ENCODE measurements at regions not wholly inside any gene's neighbourhood (a gene's known extent, or its start where the extent isn't known, plus 50 kb on each side); places are given as distances from the start of the nearest gene placed in this dataset.
A peak's percentile ranks its signal among the peaks of the same experiment; 100 is the strongest.

DNA sequence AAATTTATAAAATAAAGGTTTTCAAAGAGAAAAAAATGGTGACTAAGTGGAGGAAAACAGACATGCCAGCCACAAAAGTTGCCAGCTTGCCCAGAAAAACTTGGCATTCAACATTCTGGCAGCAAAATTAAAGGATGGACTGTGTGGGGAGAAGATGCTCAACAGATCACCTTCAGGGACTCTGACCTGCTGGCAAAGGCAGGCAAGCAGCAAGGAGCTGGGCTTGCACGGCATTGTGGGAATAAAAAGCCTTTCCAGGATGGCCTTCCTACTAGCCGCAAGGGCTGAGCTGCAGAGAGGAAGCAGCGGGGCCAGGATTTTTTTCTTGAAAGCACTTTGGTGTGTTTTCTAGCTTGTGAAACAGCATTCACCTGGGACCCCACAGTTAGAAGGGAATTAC lies 101.9 kb upstream of the CACNA2D3 start:
- no peak for DNase-seq

- DNase-seq: no peak
These were observed 108.3 kb upstream of the CACNA2D3 start for GRCh38 chr3:54014067-54014466.

GRCh38 chr3:54008744-54009143 lies 113.6 kb upstream of the CACNA2D3 start:
- DNase-seq: no peak

DNA sequence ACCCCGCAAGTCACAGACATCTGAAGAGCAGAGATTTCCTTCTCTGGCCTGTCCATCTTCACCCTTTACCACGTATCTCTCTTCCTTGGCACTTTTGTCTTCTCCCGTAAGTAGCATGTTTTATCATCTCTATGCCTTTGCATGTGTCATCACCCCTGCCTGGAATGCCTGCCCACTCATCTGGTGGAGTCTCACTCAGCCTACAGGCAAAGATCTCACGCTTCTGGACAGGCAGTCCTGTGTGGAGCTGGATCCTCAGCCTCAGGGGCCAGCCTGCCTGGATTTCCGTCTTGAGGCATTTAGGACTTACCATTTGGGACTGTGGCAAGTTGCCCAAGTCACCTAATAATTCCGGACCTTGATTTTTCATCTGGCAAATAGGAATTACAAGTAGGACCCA lies 114.3 kb upstream of the CACNA2D3 start:
- DNase-seq: no peak

DNA sequence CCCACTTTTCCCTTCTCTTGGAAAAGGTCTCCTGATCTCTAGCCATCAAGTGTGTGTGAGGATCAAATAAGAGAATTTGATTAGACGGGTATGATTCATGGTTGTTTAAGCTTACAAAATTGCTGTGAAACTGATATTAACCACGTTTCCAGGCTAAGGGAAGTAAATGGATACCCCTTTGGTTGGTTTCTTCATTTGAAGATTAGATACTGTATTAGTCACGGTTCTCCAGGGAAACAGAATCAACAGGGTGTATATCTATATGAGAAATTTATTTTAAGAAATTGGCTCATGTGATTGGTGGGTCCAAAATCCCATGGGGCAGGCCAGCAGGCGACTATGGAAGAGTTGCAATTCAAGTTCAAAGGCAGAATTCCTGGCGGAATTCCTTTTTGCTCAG lies 112.7 kb upstream of the SELENOK start:
- no peak for DNase-seq

GRCh38 chr3:54003136-54003535 lies 111.5 kb upstream of the SELENOK start:
- no peak for DNase-seq

DNA sequence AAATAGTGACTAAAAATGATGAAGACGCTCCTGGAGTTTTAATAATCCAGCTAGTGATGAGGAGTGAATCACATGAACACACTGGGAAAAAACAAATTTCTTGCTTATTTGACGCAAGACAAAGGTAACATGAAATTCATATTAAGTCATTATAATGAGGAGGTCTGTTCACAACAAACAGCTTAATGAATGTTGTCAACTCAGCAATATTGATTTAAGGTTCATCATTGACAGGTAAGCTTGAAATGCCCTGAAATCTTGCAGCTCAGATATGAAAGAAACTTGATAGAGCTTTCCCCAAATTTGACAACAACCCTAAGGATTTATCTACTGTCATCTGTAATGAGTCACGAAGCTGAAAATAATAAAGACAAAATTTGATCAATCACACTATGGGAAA lies 108.1 kb upstream of the SELENOK start:
- no peak for DNase-seq

DNA sequence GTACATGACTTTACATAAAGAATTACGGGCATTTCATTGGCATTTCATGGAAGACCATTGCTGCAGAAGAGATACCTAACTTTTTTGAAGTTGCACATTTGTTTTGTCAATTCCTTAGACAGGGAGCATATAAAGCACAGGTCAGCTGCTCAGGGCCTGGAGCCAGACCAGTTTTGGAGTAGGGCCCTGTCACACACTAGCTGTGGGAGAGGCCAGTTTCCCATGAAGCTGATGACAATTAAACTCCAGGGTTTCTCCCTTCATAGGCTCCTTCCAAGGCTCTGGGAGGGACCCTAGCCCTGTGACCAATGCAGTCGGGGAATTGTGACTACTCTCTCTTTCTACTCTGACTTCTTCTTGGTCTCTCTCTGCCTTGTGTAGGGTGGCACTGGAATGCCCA lies 107.3 kb upstream of the SELENOK start:
- no peak for DNase-seq

DNA sequence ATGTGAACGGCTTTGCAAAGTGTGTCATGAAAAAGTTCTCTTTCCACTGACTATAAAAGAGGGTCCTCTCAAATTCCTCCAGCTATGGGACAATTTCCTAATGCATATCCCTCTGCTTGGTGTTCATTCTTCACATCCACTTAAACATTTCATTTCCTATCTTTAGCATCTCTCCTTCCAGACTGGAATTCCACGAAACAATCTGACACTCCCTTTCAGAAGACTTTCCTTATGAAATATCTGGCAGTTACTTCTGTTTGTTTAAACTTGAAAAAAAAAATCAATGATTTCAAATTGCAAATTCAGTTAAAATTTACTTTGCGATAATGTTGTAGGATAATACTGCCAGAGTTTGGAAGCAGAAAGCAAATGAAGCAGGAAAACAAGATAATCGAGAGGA lies 105.8 kb upstream of the SELENOK start:
- DNase-seq: no peak

DNA sequence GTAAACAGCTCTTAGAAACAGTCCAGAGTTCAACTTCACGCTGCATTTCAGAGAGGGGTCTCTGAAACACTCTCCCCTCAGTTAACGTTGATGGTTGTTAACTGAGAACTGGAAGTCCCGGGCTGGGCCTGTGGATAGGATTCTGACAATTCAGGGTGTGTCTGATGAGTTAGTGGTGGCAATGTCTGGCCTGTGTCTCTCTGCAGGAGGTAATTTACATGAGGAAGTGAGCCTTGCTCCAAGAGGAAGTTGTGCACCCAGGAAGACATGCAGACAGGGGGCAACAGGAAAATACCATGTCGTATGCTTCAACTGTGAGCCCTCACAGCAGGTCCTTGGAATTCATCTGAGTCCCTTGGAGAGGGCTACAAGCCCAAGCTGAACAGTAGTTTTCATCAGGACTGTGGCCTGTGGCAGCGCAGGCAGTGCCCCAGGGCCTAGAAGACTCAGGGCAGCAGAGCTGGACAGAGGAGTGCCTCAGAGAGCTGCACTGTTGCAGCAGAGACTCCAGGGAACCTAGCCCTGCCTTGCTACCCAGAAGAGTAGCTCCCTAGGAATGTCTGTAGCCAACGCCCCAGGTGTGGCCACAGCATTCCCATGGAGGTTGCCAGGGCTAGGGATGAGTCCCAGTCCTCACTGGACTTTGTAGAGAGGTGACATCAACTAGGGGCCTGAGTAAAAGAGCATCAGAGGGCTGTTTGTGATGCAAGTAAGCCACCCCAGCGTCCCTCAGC lies 104.6 kb upstream of the SELENOK start:
- DNase-seq: no peak

DNA sequence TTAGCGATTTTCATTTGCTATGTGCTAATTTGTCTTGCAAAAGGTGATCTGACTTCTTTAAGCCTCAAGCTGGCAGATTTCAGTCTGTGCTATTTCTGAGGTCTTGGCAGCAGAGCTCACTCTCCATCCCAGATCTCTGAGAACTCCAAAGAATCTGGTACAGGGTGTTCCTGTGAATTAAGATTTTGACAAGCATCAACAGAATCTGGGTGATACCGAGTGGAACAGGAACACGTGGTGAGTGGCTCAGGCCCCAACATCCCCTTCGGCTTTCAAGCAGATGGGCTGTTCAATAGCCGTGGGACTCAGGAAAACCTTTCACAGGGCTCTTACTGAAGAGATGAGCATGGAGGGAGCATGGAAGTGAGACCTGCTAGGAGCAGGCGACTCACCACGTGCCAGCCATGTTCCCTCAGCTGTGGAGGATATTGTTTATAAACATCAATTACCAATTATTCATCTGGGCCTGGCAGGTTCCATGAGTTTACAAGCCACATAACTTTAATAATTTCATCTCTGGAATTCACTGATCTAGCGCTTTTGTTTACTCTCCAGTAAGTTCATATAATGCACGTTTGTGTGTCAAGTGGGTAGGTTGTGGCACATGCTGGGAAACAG lies 103.4 kb upstream of the SELENOK start:
- DNase-seq: no peak

DNA sequence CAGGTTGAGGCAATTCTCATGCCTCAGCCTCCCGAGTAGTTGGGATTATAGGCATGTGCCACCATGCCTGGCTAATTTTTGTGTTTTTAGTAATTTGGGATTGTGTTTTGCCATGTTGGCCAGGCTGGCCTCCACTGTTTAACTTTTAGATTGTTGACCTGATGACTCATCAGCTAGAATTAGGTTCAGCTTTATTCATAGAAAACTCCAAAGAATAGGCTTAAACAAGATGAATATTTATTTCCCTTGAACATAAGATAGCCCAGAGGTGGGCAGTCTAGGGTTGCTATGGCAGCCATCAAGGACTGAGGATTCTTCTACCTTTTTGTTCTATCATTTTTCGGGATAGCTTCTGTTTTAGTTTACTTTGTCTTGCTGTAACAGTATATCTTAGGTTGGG lies 99.6 kb upstream of the SELENOK start:
- no peak for DNase-seq

- DNase-seq: no peak
These were observed 98.3 kb upstream of the SELENOK start for GRCh38 chr3:53989946-53990345.

DNA sequence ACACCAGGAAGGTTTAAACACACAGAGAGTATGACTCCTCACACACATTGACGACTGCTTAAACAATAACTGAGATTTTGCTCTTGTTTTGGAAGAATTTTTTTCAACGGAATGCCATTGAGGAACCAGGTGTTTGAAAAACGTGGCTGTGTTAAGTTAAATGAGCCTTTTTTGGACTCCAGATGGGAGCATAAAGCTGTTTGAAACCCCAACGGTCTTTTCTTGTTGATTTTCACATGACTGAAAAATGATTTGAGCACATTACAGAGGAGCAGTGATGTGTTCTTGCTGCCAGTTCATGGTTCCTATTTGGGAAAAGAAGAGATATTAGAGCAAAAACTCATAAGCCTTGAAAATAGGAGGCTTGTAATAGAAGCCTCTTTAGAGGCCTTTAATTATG lies 97.8 kb upstream of the SELENOK start:
- no peak for DNase-seq

- DNase-seq: no peak
These were observed 86.7 kb upstream of the SELENOK start for GRCh38 chr3:53978386-53978785.

GRCh38 chr3:53975382-53975781 lies 83.7 kb upstream of the SELENOK start:
- DNase-seq: no peak

GRCh38 chr3:53974324-53974723 lies 82.7 kb upstream of the SELENOK start:
- DNase-seq: no peak

GRCh38 chr3:53973905-53974304 lies 82.2 kb upstream of the SELENOK start:
- DNase-seq: no peak

DNA sequence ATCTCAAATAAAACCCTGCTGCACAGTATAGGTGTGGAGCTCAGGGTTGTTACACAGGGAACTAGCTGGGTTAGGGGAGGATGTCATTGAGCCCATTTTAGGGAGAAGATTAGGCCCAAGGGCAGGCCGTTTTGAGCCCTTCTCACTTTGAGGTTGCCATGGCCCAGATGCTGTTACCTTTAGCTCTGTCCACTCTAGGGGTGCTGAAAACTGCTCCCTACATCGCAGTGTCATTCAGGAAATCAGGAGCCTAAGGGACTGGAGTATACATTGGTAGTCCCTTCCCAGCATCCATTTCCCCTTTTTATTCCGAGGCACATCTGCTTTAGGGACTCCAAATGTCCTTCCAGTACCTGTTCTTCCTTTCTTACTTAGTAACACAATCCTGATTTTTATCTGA lies 79.0 kb upstream of the SELENOK start:
- peak; percentile 0 for DNase-seq

DNA sequence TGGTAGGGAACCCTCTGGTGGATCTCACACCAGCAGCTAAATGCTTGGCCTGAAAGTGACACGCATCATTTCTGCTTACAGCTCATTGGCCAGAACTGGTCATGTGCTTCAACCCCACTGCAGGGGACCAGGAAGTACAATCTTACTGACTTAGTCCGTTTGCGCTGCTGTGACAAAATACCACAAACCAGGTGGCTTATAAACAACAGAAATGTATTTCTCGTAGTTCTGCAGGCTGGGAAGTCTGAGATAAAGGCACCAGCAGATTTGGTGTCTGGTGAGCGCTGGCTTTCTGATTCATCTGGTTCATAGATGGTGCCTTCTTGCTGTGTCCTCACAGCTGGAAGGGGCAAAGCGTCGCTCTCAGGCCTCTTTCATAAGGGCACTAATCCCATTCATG lies 77.4 kb upstream of the SELENOK start:
- no peak for DNase-seq

DNA sequence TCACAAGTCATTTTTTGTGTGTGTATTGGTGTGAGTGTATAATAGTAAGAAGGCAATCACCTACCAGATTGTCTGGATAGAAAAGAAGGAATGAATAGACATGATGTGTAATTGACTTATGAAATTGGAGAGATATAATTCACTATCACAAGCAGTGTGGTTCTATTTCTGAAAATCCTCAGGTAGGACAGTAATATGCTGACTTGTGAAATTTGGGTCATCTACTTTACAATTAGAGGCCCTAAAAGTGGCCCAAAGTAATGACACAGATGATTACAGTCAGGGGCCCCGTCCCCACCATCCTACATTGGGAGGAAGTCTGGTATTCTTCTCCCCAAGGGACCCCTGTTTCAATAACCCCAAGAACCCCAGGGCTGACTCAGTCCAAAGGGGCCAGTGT lies 73.6 kb upstream of the SELENOK start:
- DNase-seq: no peak

DNA sequence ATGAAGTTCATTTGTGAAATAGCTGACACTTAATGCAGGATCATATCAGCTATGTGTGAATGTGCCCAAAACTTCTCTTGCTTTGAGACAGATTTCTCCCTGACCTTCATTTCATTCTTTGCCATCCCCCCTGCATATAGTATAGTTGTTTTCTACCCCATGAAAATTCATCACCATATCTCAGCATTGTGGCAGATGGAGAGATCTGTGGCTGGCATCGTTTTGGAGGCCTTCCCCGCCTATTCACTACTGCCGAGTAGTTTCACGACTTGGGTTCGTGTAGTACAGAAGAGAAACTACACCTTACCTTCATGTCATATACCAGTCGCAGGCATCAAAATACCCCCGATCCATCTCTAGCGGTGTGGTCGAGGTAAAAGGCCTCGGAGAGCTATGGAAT lies 66.2 kb upstream of the SELENOK start:
- DNase-seq: no peak

DNA sequence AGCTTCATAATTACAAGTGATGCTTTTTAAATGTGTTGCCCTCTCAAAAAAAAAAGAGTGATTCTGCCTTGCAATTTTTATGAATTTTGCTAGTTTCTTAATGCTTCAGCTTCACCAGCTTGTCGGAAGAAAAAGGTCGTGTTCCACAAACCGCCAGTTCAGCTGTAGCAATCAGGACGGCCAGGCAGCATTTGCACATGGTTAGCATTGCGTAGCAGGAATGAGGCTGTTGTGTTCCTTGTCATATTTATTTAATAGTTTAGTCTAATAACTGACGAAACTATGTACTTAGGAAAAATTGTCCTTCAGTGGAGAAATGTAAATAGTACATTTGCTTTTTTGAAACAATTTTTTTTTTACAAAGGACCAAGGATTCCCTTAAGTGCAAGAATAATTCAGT lies 64.9 kb upstream of the SELENOK start:
- no peak for DNase-seq

DNA sequence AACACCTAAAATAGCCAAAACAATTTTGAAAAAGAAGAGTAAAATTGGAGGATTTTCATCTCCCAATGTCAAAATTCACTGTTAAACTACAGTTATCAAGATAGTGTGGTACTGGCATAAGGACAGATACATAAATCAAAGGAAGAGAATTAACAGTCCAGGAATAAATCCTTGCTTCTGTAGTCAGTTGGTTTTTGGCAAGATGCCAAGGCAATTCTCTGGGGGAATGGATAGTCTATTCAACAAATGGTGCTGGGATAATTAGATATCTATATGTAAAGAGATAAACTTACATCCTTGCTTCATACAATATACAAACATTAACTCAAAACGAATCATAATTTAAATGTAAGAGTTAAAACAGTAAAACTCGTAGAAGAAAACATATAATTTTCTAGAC lies 57.9 kb upstream of the SELENOK start:
- no peak for DNase-seq

DNA sequence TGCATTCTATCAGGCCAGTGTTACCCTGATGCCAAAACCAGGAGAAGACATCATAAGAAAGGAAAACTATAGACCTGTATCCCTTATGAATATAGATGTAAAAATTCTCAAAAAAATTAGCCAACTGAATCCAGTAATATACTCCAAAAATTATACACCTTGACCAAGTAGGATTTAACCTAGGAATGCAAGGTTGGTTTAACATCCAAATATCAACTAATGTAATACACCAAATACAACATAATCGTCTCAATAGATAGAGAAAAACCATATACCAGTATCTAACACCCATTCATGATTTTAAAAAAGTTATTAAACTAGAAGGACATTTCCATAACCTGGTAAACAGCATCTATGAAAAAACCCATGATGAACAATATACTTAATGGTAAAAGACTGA lies 56.5 kb upstream of the SELENOK start:
- no peak for DNase-seq
